DLD1 (cell line): ENCODE measurements at regions not wholly inside any gene's neighbourhood (a gene's known extent, or its start where the extent isn't known, plus 50 kb on each side); places are given as distances from the start of the nearest gene placed in this dataset.
"Not testable (repeated sequence)": the region's sequence is repeated elsewhere in the genome, so short reads cannot be mapped to it uniquely, and the experiment has no call there.

Experiments
- in situ Hi-C: cut with HindIII; loops from 2 replicates; pipeline ENCODE4 v1.10.0; 2017; ENCODE audit warnings: low sequenced_read_pairs

- in situ Hi-C loops, result no loop called here
Observed at GRCh38 chr10:33796680-33797079, 462.2 kb upstream of the NRP1 start.

DNA sequence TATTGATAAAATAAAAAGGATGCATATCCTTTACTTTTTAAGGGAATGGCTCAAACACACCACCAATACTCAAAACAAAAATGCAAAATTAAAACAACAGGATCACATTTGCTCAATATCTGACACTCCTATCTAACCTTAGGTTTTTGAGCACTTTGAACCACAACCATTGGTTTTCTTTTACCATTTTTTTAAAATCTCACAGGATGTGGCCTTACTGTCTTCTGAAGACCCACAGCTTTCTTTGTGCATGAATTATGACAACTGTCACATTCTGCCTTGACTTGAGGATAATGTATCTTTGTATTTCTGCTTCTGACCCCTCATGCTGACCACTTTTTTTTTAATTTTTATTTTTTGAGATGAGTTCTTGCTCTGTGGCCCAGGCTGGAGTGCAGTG is 461.1 kb upstream of the NRP1 start:
- in situ Hi-C loops, result no loop called here

DNA sequence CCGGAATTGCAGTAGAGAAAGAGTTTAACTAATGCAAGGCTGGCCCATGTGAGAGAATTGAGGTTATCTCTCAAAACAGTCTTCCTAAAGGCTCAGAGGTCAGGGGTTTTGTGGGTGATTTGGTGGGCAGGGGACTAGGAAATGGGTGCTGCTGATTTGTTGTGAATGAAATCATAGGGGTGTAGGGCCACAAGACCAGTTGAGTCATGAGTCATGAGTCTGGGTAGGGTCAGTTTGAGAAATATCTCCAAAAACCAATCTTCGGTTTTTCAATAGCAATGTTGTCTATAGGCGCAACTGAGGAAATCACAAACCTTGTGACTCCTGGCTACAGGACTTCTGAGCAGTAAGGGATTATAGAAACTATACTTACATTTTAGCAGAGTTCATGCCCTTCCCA is 460.0 kb upstream of the NRP1 start:
- in situ Hi-C loops, result no loop called here

GRCh38 chr10:33793793-33794192 is 459.3 kb upstream of the NRP1 start:
- in situ Hi-C loops, result no loop called here

DNA sequence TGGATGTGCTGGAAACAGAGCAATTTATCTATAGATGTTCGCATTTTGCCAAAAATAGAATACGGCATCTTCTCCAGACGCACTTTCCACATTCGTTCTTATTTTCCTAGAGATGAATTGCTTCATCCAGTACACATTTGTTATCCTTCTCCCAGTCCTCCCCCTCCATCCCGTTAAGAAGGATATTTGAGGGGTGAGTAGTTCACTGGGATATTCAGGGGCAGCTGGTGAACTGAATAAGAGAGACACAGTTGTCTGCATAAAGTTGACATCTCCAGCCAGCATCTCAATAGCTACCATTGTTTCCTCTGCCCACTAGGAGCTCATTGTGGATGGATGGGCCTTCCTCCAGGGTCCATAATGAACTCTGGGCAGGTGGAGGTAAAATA is 456.8 kb upstream of the NRP1 start:
- in situ Hi-C loops, result no loop called here

- in situ Hi-C loops, result no loop called here
Observed at GRCh38 chr10:33790521-33791271, 456.2 kb upstream of the NRP1 start.

- in situ Hi-C loops, result no loop called here
Observed at GRCh38 chr10:33783557-33783956, 449.1 kb upstream of the NRP1 start.

DNA sequence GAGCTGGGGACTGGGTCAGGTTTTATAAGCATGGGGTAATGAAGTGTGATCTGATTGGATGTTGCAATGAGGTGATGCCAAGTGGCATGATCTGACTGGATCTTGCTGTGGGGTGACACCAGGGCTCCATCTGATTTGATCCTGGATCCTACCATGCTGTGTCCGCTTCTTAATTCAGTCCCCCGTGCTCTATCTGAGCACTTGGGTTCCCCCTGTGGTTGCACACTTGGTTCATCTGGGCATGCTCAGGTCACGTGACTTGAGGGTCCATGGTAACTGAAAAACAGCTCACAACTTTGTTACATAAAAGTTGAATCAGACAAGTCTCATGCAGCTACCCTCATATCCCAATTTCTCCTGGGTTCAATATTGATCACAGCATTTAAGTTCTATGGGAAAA is 448.6 kb upstream of the NRP1 start:
- in situ Hi-C loops, result no loop called here

- in situ Hi-C loops, result no loop called here
Observed at GRCh38 chr10:33781606-33782395, 447.3 kb upstream of the NRP1 start.

DNA sequence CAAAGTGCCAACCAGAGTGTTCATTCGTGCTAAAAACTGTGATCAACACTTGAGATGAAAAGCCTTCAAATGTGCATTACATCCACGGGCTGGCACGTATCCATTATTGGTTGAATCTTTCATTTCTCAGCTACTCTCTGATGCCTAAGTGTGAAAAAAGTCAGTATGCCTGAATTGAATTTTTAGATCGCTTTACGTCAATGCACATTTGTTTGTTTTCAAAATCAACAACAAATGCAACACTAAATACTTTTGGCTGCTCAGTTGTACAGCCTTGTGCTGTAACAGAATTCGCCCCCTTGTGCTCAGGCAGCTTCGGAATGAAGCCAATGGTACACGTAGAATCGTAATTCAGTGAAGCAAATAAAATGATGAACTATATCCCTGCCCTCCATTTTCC is 446.5 kb upstream of the NRP1 start:
- in situ Hi-C loops, result no loop called here

GRCh38 chr10:33777223-33777622 is 442.8 kb upstream of the NRP1 start:
- in situ Hi-C loops, result no loop called here

- in situ Hi-C loops, result no loop called here
Observed at GRCh38 chr10:33776419-33777070, 442.1 kb upstream of the NRP1 start.

- in situ Hi-C loops, result no loop called here
Observed at GRCh38 chr10:33774857-33775256, 440.4 kb upstream of the NRP1 start.

GRCh38 chr10:33773886-33774480 is 439.5 kb upstream of the NRP1 start:
- in situ Hi-C loops, result no loop called here

DNA sequence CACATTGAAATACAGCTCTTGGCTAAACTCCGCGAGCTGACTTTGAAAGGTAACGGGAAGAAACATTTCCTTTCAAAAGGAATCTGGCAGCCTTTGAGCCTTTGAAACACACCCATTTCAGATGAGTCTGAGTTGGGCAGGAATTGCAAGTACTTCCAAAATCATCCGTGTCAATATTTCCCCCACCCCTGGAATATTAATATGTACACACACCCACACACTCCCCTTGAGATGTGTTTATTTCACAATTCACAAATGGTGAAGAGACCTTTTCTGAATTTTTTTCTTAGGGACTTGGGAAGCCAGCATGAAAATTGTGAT is 438.7 kb upstream of the NRP1 start:
- in situ Hi-C loops, result no loop called here

DNA sequence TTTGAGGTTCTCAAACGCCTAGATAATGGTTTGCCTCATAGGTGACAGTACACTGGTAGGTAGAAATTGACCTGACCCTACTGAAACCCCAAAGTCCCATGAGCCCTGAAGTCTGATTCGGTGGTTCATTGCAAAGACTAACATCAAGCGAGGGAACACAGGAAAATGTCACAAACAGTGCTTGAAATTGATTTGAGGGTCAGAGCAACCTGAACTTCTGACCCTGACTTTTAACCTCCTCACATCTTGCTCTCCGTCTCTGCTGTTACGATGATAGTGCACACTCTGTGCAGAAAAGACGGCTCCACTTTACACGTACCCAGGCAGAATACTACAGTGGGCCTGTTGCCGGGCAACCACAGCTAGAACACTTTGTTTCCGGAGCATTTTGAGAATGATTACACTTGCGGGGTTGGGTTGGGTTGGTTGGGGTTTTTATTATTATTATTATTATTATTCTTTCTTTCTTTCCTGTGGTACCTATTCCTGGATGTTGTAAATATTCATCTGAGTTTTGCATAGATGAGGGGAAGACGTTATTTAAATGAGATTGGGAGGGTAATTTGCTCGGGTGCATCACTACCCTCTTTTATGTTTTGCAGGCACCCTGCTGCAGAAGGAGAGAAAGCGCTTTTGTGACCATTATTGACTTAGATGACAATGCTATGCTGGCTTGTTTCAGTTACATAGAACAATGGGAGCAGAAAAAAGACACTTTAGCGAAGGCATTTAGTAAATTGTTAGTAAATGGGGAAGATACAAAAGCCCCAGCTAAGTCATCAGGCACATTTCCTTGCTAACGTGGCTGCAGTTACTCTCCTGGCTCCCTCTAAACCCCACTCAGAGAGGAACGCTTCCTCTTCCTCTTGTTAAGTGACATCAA is 438.1 kb upstream of the NRP1 start:
- in situ Hi-C loops, result no loop called here

DNA sequence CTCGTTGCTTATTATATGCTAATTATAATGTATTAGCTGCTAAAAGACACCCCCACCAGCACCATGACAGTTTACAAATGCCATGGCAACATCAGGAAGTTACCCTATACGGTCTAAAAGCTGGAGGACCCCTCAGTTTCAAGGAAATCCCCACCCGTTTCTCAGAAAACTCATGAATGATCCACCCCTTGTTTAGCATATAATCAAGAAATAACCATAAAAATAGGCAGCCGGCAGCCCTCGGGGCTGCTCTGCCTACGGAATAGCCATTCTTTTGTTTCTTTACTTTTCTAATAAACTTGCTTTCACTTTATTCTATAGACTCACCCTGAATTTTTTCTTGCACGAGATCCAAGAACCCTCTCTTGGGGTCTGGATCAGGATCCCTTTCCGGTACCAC is 437.4 kb upstream of the NRP1 start:
- in situ Hi-C loops, result not testable (repeated sequence)

DNA sequence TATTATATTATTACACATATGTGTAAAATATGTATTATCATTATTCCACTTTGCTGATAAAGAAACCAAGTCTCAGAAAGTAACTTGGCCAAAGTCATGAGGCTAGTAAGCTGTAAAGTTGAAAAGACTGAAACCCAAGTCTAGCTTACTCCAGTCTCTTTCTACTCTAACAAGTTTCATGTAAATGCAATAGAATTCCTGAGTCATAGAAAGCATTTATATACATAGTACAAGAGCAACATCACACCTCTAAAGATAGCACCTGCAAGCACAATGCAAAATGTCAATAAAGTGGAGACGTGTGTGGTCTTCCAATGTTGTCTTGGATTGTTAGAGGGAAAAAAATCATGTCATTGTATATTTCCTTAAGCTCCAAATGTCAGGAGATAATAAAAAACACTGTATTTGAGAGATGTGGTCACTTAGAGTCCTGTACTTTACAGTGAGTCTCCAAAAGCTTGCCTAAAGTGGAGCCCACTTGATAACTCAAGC is 430.3 kb upstream of the NRP1 start:
- in situ Hi-C loops, result no loop called here

GRCh38 chr10:33760056-33760943 is 425.8 kb upstream of the NRP1 start:
- in situ Hi-C loops, result no loop called here

DNA sequence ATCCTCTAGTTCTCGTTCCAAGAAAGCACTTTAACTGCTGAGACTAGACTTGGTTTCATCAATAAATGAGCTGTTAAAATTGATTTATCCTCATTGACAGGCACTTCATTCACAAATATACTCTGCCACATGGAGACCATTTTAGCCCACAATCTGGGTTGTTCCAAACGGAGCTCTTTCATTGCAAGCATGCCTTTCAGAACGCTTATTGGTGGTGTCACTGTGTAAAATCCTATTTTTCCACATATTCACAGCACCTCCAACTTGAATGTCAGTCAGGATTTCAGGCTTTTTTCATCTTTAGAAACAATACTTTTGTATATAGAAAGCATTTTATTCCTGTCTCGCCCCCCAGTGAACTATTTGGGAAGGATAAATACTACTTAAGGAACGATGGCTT is 424.7 kb upstream of the NRP1 start:
- in situ Hi-C loops, result no loop called here
